IPS DF 4.7 (cell line): ENCODE measurements at regions not wholly inside any gene's neighbourhood (a gene's known extent, or its start where the extent isn't known, plus 50 kb on each side); places are given as distances from the start of the nearest gene placed in this dataset.

Experiments
- DNase-seq: peaks from one replicate; pipeline ENCODE4 v3.0.0-alpha.2; 2013; ENCODE audit warnings: low spot score; ENCODE audit errors: extremely low read depth

DNA sequence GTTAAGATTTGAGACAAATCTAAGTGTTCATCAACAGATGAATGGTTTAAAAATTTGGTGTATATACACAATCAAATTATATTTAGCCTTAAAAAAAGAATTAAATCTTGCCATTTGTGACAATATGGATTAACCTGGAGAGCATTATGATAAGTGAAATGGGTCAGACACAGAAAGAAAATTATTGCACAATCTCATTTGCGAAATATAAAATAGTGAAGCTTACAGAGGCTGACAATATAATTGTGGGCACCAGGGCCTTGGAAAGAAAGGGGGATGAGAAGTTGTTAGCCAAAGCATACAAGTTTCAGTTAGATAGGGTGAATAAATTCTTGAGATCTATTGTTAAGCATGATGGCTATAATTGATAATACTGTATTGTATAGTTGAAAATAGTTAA is 883.0 kb downstream of the TECRL start:
- no peak for DNase-seq

DNA sequence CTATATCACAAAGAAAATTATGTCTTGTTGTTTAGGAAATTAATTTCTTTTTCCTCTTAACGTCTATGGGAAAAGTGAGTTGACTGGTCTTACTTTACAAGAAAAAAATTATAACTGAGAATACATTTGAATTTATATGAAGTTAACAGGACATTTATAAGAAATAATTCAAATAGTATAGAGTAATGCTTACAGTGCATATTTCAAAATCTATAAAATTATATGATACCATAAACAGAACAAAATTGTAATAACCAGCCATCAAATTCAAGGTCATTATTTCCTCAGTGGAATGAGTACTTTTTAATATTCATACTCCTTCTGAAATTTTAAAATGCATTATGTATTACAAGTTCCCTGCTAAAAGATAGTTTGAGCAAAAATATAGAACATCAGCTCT is 884.5 kb downstream of the TECRL start:
- no peak for DNase-seq

DNA sequence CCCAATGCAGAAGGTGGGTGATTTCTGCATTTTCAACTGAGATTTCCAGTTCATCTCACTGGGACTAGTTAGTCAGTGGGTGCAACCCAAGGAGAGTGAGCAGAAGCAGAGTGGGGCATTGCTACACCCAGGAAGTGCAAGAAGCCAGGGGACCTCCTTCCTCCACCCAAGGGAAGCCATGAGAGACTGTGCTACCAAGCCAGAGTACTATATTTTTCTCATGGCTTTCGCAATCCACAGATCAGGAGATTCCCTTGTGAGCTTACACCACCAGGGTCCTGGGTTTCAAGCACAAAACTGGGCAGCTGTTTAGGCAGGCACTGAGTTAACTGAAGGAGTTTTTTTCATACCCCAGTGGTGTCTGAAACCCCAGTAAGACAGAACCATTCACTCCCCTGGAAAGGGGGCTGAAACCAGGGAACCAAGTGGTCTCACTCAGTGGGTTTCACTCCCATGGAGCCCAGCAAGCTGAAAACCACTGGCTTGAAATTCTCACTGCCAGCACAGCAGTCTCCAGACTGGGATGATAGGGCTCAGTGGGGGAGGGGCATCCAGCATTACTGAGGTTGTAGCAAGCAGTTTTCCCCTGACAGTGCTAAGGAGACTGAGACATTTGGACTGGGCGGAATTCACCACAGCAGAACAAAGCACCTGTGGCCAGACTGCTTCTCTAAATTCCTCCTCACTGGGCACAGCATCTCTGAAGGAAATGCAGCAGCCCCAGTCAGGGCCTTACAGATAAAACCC is 903.4 kb downstream of the TECRL start:
- DNase-seq = no peak

DNA sequence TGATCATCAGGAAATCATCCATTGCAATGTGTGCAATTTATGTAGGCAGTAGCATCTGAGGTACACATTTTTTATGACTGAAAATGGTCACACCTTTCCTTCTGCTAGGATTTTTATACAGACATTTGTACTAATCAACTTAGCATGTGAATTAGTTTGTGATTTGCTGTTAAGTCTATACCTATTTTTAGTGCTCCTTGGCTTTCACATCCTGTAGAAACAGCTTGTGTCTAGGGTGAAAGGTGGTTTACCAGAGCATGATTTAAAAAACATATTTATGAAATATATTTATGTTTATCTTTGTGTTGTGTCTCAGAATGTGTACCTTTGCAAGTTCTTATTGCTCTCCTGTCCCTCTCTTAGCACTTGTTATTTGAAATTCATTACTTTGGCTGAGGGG is 916.0 kb downstream of the TECRL start:
- DNase-seq = no peak

DNA sequence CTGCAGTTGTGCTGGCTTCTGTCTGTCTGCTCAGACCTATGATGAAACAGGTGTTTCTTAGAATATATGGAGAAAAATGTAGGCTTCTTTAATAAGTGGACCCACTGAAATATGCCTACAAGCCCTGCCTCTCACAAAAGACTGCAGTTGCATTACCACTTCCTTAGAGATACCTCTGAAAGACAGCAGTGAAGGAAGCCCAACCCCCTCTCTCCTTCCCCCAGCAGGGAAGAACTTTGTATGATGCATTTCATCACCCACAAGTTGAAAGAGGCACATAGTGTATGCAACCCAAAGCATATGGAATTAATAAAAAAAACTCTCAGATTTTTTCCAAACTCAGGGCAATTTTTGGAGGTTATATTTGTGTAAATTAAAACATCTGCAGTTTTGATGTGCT is 916.7 kb downstream of the TECRL start:
- DNase-seq = no peak

DNA sequence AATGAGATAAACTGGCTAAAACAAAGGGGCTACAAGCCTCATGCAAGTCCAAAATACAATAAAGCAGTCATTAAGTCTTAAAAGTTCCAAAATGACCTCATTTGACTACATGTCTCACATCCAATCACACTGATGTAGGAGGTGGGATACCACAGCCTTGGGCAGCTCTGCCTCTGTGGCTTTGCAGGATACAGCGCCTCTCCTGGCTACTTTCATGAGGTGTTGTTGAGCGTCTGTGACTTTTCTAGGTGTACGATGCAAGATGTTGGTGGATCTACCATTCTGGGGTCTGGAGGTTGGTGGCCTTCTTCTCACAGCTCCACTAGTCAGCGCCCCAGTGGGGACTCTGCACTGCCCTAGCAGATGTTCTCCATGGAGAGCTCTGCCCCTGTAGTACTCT is 944.9 kb downstream of the TECRL start:
- no peak for DNase-seq

DNA sequence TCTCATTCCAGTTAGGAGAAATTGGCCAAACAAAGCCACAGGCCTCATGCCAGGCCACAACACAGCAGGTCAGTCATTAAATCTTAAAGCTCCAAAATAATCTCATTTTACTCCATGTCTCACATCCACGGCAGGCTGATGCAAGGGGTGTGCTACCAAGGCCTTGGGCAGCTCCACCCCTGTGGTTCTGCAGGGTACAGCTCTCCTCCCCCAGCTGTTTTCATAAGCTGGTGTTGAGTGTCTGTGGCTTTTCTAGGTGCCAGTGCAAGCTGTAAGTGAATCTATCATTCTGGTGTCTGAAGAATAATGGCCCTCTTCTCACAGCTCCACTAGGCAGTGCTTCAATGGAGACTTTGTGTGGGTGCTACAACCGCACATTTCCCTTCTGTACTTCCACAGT is 949.2 kb downstream of the TECRL start:
- no peak for DNase-seq

DNA sequence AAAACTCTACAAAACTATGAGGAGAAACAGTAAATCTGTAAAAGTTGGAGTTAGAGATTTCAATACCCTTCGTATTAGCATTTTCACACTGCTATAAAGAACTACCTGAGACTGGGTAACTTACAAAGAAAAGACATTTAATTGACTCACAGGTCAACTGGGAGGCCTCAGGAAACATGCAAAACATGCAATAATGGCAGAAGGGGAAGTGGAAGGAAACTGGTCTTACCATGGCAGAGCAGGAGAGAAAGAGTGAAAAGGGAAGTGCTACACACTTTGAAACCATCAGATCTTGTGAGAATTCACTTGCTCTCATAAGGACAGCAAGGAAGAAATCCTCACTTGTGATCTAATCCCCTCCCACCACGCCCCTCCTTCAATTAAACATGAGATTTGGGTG is 949.9 kb downstream of the TECRL start:
- no peak for DNase-seq

DNA sequence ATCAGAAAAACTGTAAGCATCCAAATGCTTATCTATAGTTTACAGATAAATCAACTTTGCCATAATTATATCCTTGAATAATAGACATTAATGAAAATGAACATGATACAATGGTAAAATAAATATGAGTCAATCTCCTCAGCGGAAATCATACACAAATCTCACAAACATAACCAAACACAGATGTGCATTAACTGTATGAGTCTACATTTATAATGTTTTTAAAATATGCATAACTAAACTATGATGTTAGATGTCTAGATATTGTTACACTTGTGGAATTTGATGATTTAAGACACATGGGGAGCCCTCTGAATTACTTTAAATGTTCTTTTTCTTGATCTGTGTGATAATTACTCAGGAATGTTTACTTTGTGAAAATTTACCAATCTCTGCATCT is 951.2 kb downstream of the TECRL start:
- no peak for DNase-seq

DNA sequence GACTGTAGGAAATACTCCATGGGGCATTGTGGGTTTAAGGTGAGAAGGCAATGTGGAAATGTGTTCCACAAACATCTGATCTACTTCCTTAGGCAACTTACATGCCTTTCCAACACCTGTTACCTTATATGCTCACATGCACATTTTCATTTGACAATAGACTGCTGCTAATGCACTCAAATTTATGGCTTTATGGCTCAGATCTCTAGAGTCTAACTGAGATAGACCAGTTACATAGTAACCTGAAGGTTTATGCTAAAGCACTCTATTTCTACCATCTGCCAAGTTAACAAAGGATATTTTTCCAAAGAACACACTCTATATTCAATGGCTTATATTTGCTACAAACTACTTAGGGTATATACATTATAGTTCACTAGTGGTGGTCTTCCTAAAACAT is 969.0 kb downstream of the TECRL start:
- DNase-seq = no peak

DNA sequence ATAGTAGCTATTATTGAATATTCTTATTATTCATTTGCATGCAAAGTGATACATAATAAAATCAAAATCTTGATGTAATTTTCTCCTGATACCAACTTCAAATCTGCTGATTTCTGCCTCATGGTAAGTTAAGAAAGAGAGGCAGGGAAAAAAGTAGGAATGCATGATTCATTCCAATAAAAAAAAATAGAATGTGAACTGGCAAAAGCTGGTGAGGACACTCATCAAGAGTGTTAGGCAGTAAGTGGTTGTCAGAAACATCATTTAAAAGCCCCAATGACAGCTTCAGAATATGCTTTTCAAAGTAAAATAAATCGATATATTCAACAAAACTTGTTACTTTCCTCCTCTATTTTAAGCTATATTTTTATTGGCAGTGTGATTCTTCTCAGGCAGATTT is 979.1 kb downstream of the TECRL start:
- no peak for DNase-seq

DNA sequence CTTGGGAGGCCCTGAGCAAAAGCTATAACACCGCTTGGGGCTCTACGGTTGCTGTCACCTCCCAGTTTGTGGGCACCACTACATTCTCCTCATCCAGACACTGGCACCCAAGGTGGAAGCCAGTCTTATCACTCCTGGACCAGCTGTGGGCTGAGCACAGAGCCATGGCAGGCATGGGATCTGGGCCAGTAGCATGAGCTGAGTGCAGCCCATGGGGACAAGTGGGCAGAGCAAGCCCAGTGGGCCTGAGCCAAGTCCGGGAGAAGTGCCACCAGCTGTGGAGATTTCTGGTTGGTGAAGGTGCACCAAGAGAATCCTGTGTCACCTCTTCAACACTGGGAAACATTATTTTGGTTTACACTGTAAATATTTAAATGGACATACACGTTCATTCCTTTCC is 1013.0 kb downstream of the TECRL start:
- DNase-seq = no peak

DNA sequence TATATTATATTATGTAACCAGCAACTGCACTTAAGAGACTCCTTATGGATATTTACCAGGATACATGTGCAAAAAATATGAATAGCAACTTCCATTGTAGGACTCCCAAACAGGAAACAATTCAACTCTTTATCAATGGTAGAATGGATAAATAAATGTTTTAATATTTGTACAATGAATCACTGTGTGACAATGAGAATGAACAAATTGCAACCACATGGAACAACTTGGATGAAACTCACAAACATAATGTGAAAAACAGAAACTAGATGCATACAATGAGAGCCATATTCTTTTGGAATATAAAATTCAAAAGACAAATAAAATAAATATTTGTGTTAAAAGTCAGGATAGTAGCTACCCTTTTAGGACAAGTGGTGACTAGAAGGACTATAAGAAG is 1015.7 kb downstream of the TECRL start:
- DNase-seq = no peak

DNA sequence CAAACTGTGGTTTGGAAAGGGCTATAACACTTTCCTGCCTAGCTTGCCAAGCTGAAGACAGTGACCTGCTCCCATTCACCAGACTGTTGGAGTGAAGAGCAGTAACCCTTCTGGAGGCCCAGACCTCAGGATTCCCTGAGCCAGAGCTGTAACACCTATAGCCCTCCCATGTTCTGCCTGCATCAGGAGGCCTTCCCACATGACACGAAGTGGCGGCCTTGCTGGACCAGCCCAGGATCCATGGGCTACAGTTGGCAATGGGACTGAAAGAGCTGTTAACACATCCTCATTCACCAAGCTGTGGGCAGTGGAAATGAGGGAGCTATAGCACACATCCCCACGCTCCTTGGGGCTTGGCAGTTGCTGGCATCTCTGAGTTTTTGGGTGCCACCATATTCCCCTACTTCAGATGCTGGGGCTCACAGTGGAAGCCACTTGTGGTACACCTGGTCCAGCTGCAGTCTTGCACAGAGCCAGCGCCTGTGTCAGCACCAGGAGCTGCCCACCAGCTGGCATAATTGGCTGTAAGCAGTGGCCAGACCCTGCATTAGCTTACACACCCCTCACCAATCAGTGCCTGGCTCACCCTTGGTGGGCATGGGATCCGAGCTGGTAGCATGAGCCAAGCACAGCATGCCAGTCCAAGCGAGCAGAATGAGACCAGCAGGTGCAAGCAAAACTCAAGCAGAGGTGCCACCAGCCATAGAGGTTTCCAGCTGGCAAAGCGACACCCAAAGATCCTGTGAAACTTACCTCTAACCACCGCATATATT is 1029.3 kb downstream of the TECRL start:
- DNase-seq = no peak

DNA sequence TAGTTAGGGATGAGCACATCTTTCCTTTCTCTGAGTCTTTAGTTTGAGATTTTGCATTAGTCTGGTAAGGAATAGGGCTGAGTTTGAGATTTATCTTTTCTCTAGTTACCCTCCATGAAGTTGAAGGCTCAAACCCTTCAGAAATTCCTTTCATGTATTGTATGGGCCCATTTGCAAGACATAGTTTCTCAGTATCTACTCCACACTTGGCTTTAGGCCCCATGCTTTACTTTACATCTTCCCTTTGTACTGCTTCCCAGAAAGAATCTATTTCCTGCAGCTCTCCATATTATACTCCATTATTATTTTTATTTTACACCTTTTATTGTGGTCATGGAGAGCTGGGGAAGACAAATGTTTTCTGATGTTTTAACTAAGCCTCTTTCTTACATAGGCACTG is 1038.2 kb downstream of the TECRL start:
- DNase-seq = no peak

DNA sequence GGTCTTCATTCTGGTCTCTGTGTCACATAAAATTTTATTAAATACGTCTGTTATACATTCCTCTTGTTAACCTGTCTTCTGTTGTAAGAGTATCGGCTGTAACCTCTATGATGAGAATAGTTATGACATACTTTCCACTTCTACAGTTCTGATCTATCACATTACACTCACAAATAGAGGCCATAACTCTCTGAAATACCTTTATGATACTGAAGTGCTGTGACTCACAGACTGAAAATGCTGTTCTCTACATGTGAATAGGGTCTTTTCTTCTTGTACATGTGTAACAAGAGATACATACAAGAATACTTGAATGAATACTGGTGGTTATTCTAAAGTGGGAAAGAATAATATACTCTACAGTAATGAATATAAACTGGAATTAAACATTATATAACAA is 1047.6 kb downstream of the TECRL start:
- no peak for DNase-seq

DNA sequence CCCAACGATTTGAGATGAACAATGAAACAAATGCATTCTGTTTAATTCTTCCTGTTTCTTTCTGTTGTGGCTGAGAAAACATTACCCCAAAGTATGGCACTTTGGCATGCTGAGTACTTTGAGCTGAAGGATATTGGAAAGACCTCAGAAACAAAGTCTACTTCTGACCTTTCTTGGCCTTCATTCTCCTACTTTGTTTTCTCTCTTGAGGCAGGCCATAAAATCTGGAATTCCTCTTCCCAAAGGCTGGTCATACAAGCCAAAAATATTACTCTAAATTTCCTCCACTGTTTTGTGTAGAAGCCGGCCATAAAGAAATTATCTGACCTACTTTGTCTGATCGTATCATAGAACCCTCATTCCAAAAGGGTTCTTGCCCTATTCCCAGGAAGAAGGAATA is 1048.2 kb downstream of the TECRL start:
- DNase-seq = no peak

DNA sequence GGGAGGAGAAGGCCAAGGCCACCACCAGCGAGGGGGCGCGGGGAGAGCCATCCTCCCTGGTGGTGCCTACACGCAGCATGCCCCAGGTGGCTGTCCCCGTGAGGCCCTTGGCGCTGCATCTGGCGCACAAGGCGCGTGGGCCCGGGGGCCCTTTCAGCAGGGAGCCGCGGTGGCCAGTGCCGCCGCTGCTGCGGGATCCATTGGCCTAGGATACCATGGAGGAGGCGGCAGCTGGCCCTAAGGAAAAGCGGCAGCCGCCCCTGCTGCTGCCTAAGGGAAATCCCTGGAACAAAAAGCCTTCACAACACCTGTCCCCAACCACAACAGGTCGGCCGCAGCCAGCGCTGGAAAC is 1059.6 kb downstream of the TECRL start:
- DNase-seq = no peak

DNA sequence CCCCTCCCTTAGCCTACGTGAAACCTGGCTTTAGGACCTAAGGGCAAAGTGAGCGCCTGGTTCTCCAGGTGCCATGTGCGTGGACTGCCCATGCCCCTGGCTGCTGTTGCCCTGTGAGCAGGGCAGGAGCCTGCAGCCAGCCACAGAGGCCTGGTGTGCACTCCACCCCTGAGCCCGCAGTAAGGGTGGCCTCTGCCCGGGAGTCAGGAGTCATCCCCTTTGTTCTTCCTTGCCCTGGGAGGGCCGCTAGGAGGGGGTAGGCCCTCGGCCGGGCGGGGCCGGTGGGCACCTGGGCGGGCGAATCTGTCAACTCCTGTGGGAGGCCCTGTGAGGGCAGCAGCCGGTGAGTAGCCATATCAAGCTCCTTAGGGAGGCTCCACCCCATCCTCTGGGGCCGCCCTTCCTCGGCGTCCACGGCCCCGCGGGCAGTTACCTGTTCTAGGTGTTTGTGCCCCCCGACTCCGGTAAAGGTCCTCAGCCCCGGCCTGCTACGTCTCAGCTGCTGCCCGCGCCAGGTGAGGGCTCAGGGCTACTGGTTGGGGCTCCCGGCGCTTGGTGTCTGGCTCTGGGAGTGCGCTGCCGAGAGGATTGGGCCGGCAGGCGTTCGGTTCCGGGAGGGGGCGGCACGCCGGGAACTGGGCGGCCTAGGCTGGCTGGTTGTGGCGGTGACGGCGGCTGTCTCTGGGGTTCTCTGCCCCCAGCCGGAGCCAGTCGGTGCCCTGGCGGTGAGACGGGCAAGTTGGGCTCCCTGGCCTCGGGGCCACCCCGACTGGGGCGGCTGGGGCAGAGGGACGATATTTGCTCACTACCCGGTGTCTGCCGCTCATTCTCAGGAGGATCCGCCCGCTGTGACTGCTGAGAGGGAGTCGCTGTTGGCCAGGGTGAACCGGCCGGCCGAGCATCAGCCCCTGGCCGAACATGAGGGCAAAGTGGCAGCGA is 1060.2 kb downstream of the TECRL start:
- no peak for DNase-seq

DNA sequence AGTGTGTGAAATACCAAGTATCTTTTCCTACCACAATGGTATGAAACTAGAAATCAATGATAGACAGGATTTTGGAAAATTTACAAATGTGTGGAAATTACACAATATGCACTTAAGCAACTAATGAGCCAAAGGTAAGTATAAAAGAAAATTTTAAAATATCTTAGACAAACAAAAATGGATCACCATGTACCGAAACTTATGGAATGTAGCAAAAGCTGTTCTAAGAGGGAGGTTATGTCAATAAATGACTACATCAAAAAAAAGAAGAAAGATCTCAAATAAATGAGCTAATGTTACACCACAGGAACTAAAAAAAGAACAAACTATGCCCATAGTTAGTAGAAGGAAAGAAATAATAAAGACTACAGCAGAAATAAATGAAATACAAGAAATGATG is 1084.1 kb downstream of the TECRL start:
- no peak for DNase-seq

DNA sequence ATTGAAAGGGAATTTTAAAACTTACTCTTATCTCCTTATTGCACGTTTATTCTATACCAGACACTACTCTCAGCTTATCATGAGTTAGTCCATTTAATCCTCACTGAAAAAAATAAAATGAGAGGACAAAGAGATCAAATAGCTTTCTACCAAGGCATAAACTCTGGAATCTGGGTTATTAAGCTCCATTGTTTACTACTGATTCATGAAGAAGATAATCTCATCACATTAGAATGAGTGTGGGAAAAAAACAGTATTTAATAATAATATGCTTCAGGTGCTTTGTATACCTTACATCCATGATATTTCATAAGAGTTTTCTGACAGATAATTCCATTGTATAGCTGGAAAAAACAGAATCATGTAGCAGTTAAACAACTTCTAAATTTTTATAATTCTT is 1092.6 kb downstream of the TECRL start:
- no peak for DNase-seq

DNA sequence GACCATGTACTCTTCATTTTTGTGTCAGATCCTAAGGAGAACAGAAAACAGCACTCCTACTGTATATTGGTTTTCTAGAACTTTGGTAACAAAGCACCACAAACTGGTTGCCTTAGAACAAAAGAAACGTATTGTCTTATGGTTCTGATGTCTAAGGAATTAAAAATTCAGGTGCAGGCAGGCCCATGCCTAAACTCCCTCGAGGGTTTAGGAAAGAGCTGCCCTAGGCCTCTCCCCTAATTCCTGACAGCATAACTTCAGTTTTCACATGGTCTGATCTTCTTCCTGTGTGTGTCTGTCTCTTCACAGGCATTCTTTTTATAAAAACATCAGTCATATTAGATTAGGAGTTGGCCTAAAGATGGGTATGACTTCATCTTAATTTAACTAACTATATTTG is 1093.6 kb downstream of the TECRL start:
- DNase-seq = no peak
